NB4 (cell line): ENCODE measurements at regions not wholly inside any gene's neighbourhood (a gene's known extent, or its start where the extent isn't known, plus 50 kb on each side); places are given as distances from the start of the nearest gene placed in this dataset.

Experiments
- MYC ChIP-seq: IDR thresholded peaks from 2 replicates; pipeline ENCODE4 v1.6.1; 2011; ENCODE audit warnings: low read depth, low read length
- POLR2A ChIP-seq: IDR thresholded peaks from 2 replicates; pipeline ENCODE4 v1.6.1; 2011; ENCODE audit warnings: mild to moderate bottlenecking; ENCODE audit not compliant: insufficient read length; ENCODE audit errors: extremely low read depth
- TF ChIP-seq, protein P1 (sequence below): IDR thresholded peaks from one replicate; pipeline ENCODE4 v1.5.1; 2012; ENCODE audit warnings: low read depth, low read length
- TF ChIP-seq, protein P2 (sequence below): IDR thresholded peaks from 2 replicates; pipeline ENCODE4 v1.6.1; 2011; ENCODE audit warnings: low read depth, low read length

DNA sequence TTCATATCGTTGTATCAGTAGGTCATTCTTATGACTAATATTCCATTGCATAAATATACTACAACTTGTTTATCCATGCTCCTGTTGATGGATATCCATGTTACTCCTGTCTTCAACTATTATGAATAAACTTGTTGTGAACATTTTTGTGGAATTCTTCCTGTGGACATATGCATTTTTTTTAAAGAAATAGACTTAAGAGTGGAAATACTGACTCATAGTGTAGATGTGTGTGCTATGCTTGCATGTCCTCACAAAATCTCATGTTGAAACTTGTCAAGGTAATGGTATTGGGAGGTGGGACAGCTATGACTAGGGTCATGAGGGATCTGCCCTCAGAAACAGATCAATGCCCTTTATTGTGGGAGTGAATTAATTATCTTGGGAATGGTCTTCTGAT, 240.5 kb upstream of the PRSS58 start:
- TF ChIP-seq, protein P1, sequence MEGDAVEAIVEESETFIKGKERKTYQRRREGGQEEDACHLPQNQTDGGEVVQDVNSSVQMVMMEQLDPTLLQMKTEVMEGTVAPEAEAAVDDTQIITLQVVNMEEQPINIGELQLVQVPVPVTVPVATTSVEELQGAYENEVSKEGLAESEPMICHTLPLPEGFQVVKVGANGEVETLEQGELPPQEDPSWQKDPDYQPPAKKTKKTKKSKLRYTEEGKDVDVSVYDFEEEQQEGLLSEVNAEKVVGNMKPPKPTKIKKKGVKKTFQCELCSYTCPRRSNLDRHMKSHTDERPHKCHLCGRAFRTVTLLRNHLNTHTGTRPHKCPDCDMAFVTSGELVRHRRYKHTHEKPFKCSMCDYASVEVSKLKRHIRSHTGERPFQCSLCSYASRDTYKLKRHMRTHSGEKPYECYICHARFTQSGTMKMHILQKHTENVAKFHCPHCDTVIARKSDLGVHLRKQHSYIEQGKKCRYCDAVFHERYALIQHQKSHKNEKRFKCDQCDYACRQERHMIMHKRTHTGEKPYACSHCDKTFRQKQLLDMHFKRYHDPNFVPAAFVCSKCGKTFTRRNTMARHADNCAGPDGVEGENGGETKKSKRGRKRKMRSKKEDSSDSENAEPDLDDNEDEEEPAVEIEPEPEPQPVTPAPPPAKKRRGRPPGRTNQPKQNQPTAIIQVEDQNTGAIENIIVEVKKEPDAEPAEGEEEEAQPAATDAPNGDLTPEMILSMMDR: no peak
- TF ChIP-seq, protein P2, sequence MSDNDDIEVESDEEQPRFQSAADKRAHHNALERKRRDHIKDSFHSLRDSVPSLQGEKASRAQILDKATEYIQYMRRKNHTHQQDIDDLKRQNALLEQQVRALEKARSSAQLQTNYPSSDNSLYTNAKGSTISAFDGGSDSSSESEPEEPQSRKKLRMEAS: no peak
- TF ChIP-seq POLR2A (no peak), MYC (no peak)
